Suprapubic skin (tissue), 4 donors: ENCODE measurements at regions not wholly inside any gene's neighbourhood (a gene's known extent, or its start where the extent isn't known, plus 50 kb on each side); places are given as distances from the start of the nearest gene placed in this dataset.
A peak's percentile ranks its signal among the peaks of the same experiment; 100 is the strongest.

Experiments used
- DNase-seq, 2 donors: peaks; one replicate each; pipeline ENCODE4 v3.0.0-alpha.2; 2019; ENCODE audit warnings: low spot score in 2 of 2
- H3K27ac ChIP-seq: fragments of 200-600 bp; sonication (generic); one replicate; pipeline ENCODE4 v1.5.1; 2019
- H3K27me3 ChIP-seq: fragments of 200-600 bp; sonication (generic); one replicate; pipeline ENCODE4 v1.5.1; 2019
- H3K36me3 ChIP-seq: fragments of 200-600 bp; sonication (generic); one replicate; pipeline ENCODE4 v1.5.1; 2019
- H3K4me1 ChIP-seq: fragments of 200-600 bp; sonication (generic); one replicate; pipeline ENCODE4 v1.5.1; 2019
- H3K4me3 ChIP-seq: fragments of 200-600 bp; sonication (generic); one replicate; pipeline ENCODE4 v1.5.1; 2019; ENCODE audit warnings: mild to moderate bottlenecking
- H3K9me3 ChIP-seq: fragments of 200-600 bp; sonication (generic); one replicate; pipeline ENCODE4 v1.5.1; 2019
- EP300 ChIP-seq: sonication (generic); formaldehyde crosslinking; IDR thresholded peaks from one replicate; pipeline ENCODE4 v1.6.1; 2017; ENCODE audit warnings: antibody characterized with exemption
- POLR2A ChIP-seq, 2 donors: fragments of 450-650 bp; IDR thresholded peaks; one replicate each; pipeline ENCODE4 v1.6.1; 2017; ENCODE audit warnings: antibody characterized with exemption in 2 of 2, mild to moderate bottlenecking in 2 of 2, moderate library complexity in 2 of 2
- POLR2AphosphoS5 ChIP-seq, 3 donors: sonication (generic); formaldehyde crosslinking; IDR thresholded peaks; one replicate each; pipeline ENCODE4 v1.6.1; 2017; ENCODE audit warnings: antibody characterized with exemption in 3 of 3
- WGBS: methylation state at CpG from one replicate; pipeline ENCODE4 v1.1.5; 2018; 5-methylcytosine and 5-hydroxymethylcytosine counted together
- TF ChIP-seq, protein P1 (sequence below), 2 donors: fragments of 200-600 bp in 1 of 2; fragments of 450-650 bp in 1 of 2; sonication (generic) in 1 of 2; IDR thresholded peaks; one replicate each; pipeline ENCODE4 v1.5.1; 2016 to 2019; ENCODE audit warnings: antibody characterized with exemption in 2 of 2, mild to moderate bottlenecking in 1 of 2, moderate library complexity in 1 of 2

DNA sequence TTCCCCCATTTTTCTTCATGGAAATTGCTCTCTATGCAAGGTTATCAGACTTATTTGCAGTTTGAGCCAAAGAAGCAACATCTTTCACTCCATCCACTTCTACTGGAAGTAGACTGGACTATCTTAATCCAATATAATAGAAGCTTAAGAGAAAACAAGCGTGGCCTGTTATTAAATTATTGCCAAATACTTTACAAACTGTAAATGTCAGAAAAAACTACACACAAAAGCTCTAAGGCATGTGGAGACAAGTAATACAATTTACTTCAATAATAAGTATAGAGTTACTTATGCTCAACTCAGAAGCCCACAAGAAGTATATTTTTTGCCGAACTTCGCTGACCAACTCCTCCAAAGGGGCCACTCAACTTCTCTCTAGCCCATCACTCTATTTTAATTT lies 120.3 kb downstream of the BDH1 start:
- H3K36me3 ChIP-seq = no peaks in the 10 kb centered on the region
- WGBS = 91% methylated on average over 3 of the region's 3 CpGs
- DNase-seq = no peak
- H3K4me1 ChIP-seq = peaks cover 12% of the 10 kb centered on the region
- no peak for TF ChIP-seq EP300
- TF ChIP-seq, protein P1, sequence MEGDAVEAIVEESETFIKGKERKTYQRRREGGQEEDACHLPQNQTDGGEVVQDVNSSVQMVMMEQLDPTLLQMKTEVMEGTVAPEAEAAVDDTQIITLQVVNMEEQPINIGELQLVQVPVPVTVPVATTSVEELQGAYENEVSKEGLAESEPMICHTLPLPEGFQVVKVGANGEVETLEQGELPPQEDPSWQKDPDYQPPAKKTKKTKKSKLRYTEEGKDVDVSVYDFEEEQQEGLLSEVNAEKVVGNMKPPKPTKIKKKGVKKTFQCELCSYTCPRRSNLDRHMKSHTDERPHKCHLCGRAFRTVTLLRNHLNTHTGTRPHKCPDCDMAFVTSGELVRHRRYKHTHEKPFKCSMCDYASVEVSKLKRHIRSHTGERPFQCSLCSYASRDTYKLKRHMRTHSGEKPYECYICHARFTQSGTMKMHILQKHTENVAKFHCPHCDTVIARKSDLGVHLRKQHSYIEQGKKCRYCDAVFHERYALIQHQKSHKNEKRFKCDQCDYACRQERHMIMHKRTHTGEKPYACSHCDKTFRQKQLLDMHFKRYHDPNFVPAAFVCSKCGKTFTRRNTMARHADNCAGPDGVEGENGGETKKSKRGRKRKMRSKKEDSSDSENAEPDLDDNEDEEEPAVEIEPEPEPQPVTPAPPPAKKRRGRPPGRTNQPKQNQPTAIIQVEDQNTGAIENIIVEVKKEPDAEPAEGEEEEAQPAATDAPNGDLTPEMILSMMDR (IDR thresholded peaks at IDR 0.05) = no peak
- TF ChIP-seq POLR2A (IDR thresholded peaks at IDR 0.05) = no peak
- no peak for TF ChIP-seq POLR2AphosphoS5 (IDR thresholded peaks at IDR 0.05)
- no peak overlapping the region for H3K4me3 ChIP-seq
- H3K9me3 ChIP-seq = no peaks in the 10 kb centered on the region
- H3K27ac ChIP-seq = no peak overlapping the region
- peaks cover 12% of the 10 kb centered on the region for H3K27me3 ChIP-seq

DNA sequence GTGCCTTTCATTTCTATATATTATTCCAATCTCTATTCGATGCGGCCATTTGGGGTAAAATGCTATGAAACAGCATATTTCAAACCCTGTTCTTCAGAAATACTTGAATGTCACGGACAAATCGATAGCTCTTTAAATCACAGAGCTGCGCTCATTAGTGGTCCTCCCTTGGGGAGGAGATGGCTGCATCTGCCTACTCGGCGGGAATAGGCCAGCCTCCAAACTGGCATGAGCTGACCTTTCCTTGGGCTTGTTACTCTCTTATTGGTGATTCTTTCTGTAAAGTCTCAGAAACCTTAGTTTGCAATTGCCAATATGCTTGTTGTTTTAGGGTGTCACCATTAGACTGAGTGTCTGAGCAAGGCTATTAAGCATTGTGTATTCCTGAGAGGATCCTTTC lies 120.9 kb downstream of the BDH1 start:
- 89% methylated on average over 7 of the region's 7 CpGs for WGBS
- Histone ChIP-seq H3K27me3 (peaks cover 11% of the 10 kb centered on the region), H3K36me3 (no peaks in the 10 kb centered on the region), H3K4me1 (peaks cover 12% of the 10 kb centered on the region), H3K4me3 (no peak overlapping the region), H3K9me3 (no peaks in the 10 kb centered on the region), H3K27ac (no peak overlapping the region)
- DNase-seq = no peak
- TF ChIP-seq POLR2A (IDR thresholded peaks at IDR 0.05) = no peak
- TF ChIP-seq, protein P1 (IDR thresholded peaks at IDR 0.05) = no peak

DNA sequence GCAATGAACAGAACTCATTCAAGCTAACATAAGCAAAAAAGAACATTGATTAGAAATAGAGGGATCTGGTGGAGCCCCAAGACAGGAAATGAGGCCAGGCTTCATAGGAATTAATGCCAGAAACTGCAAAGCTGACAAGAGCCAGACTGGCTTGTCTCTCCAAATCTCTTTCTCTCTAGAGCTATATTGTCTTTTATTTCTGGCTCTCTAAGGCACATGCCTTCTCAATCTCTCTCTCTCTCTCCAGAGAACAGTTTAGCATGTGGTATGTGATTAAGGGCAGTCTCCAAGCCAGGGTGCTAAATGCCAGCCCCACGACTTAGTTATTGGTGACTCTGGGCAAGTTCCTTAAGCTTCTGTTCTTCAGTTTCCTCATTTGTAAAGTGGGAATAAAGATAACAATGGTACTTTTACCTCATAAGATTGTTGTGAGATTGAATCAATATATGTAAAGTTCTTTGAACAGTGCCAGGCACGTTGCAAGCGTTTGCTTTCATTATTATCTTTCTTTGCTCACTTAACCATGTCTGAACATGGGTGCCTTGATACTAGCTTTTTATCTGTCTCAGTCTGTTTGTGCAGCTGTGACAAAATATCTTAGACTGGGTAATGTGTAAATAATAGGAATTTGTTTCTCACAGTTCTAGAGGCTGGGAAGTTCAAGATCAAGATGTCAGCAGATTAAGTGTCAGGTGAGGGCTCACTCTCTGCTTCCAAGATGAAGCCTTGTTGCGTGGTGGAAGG lies 123.2 kb downstream of the BDH1 start:
- no peak for DNase-seq
- H3K4me1 ChIP-seq = peaks cover 18% of the 10 kb centered on the region
- 39% methylated on average over 4 of the region's 4 CpGs for WGBS

DNA sequence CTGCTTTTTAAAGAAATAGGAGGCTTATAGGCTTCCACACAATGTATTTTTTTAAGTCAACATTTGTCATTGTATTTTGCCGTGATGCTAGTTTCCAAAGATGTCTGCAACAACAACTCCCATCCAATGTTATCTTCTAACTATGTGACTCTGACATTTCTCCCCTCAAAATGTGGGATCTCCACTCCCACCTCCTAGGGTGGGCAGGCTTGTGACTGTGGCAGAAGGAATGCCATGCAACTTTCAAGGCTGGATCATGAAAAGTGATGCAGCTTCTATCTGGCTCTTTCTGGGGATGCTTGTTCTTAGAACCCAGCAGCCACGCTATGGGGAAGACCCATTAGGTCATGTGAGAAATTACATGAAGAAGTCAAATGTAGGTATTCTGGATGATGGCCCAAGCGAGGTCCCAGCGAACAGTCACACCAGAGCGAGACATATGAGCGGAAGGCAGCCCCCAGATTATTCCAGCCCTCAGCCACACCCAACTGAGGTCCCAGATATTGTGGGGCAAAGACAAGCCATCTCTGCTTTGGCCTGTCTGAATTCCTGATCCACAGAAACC lies 124.3 kb downstream of the BDH1 start:
- Histone ChIP-seq H3K4me3 (no peak overlapping the region), H3K27ac (no peak overlapping the region), H3K4me1 (peaks cover 18% of the 10 kb centered on the region), H3K36me3 (no peaks in the 10 kb centered on the region), H3K9me3 (no peaks in the 10 kb centered on the region), H3K27me3 (no peaks in the 10 kb centered on the region)
- WGBS = 86% methylated on average over 6 of the region's 6 CpGs
- DNase-seq = no peak
- TF ChIP-seq EP300 (no peak), POLR2A (IDR thresholded peaks at IDR 0.05) (no peak), POLR2AphosphoS5 (IDR thresholded peaks at IDR 0.05) (no peak)
- TF ChIP-seq, protein P1 (IDR thresholded peaks at IDR 0.05) = no peak

More for the DNA sequence above, 123.2 kb downstream of the BDH1 start:
- no peak overlapping the region for H3K4me3 ChIP-seq
- H3K36me3 ChIP-seq = no peaks in the 10 kb centered on the region
- TF ChIP-seq EP300 = no peak
- TF ChIP-seq, protein P1 (IDR thresholded peaks at IDR 0.05) = no peak
- no peak for TF ChIP-seq POLR2A (IDR thresholded peaks at IDR 0.05)
- TF ChIP-seq POLR2AphosphoS5 (IDR thresholded peaks at IDR 0.05) = no peak
- no peaks in the 10 kb centered on the region for H3K27me3 ChIP-seq
- no peak overlapping the region for H3K27ac ChIP-seq
- no peaks in the 10 kb centered on the region for H3K9me3 ChIP-seq

DNA sequence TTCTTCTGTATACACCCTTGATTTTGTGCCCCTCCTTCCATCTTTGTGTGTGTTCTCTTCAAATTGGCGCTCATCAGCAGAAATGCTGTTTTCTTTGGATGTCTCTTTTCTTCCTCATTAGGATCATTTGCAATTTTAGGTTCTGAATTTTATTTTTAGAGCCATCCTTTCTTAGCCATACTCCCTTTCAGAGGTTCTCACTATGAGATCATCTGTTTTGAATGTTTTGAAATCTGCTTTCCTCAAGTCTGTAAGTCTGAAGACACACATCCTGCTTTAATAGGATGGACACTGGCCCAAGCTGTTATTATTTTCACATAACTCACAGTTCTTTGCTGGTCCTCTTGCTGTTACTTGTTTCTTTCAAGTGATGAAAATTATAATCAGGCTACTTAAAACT lies 124.8 kb downstream of the BDH1 start:
- WGBS = 58% methylated on average over 1 of the region's 1 CpG
- Histone ChIP-seq H3K27me3 (no peaks in the 10 kb centered on the region), H3K4me3 (no peak overlapping the region), H3K36me3 (no peaks in the 10 kb centered on the region), H3K9me3 (no peaks in the 10 kb centered on the region), H3K4me1 (peaks cover 18% of the 10 kb centered on the region), H3K27ac (no peak overlapping the region)
- DNase-seq = peak in 1 of 2 donors; percentile 8
- TF ChIP-seq POLR2A (IDR thresholded peaks at IDR 0.05) = no peak
- no peak for TF ChIP-seq POLR2AphosphoS5 (IDR thresholded peaks at IDR 0.05)
- TF ChIP-seq EP300 = no peak
- TF ChIP-seq, protein P1 (IDR thresholded peaks at IDR 0.05) = no peak
